Pancreas (tissue), 10 donors: ENCODE measurements at regions not wholly inside any gene's neighbourhood (a gene's known extent, or its start where the extent isn't known, plus 50 kb on each side); places are given as distances from the start of the nearest gene placed in this dataset.

Experiments used
- ATAC-seq, 4 donors: fragments of 200-7000 bp; cut with Tn5 transposase; one replicate each; pipeline versions ENCODE4 v1.8.0 to v1.9.1; 2020; ENCODE audit warnings: mild to moderate bottlenecking in 4 of 4, moderate library complexity in 4 of 4
- DNase-seq, 6 donors: peaks; one replicate each; pipeline ENCODE4 v3.0.0-alpha.2; 2020
- FAIRE-seq: peaks from 2 replicates; lab custom pipeline; 2012; peaks lifted over from hg19 to GRCh38; lab: Jason Lieb, UNC
- H3K27ac ChIP-seq, 4 donors: fragments of 200-600 bp; sonication (generic); 1 replicate in 3 of 4; 2 replicates in 1 of 4; pipeline versions ENCODE4 v1.5.0 to v1.8.0; 2020
- H3K27me3 ChIP-seq, 4 donors: fragments of 200-600 bp; one replicate each; pipeline ENCODE4 v1.8.0; 2021
- H3K36me3 ChIP-seq, 3 donors: fragments of 200-600 bp; sonication (generic) in 1 of 3; one replicate each; pipeline versions ENCODE4 v1.5.0 to v1.8.0; 2020 to 2021
- H3K4me1 ChIP-seq, 3 donors: fragments of 200-600 bp; one replicate each; pipeline ENCODE4 v1.8.0; 2021
- H3K4me3 ChIP-seq, 4 donors: fragments of 200-600 bp; sonication (generic) in 2 of 4; one replicate each; pipeline versions ENCODE4 v1.5.0 to v1.8.0; 2020 to 2021
- H3K9me3 ChIP-seq, 4 donors: fragments of 200-600 bp; one replicate each; pipeline ENCODE4 v1.8.0; 2021
- CTCF ChIP-seq, 4 donors: fragments of 200-600 bp; sonication (generic) in 3 of 4; IDR thresholded peaks; one replicate each; pipeline versions ENCODE4 v1.5.0 to v1.8.0; 2021; ENCODE audit warnings: antibody characterized with exemption in 4 of 4
- WGBS, 2 donors: extraction: QIAGEN DNeasy Blood & Tissue Kit; methylation state at CpG; one replicate each; pipeline ENCODE4 v1.1.7; 2013; 5-methylcytosine and 5-hydroxymethylcytosine counted together
- intact Hi-C, 3 donors: fragments of 100-400 bp; cut with DNase I; formaldehyde crosslinking; loops; one replicate each; pipeline versions ENCODE4 v1.11.1 to v1.14.2; 2022
- donor health status: healthy with polysubstance abuse.
- donor health status: DM: no; HTN: no; CAD: no; lungs with moderate emphysema.
- donor health status: DM: no; HTN: no; CAD: no.
- donor health status: control.
- donor health status: control.
- donor health status: Bipolar disorder and iron deficiency.
- donor health status: DM: yes; HTN: yes; CAD: no.
- donor health status: DM: no; HTN: no; CAD: no.
- donor health status: DM: no; HTN: no; CAD: no.
- donor health status: DM: yes; HTN: yes; CAD: no.

DNA sequence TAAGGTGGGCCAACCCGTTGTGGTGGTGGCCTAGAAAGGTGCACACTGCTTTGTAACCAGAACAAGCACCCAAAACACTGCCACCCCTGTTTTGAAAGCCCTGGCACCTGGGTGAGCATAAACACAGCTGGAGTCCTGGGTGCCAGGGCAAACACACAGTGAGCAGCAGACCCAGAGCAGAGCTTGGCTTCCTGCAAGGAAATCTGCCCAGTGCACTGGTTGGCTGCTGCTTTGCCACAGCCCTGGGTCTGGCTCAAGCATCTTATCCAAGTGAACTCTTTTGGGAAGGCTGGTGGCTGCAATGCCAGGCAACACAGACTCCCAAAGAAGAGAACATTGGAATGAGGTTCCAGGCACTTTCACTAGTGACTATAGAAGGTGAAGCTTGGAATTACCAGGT lies 145.5 kb upstream of the PDE1C start:
- intact Hi-C loops = loop anchor here in 1 of 3 donors (5.0 kb wide), 1 partner anchor 262 kb away; no protein-coding TSS in a partner anchor
- Histone ChIP-seq H3K4me3 (no peak overlapping the region), H3K27me3 (no peaks in the 10 kb centered on the region), H3K9me3 (no peaks in the 10 kb centered on the region), H3K4me1 (no peaks in the 10 kb centered on the region), H3K27ac (no peak overlapping the region), H3K36me3 (no peaks in the 10 kb centered on the region)
- ATAC-seq (no peak), DNase-seq (no peak), FAIRE-seq (no peak)
- no peak for TF ChIP-seq CTCF (IDR thresholded peaks at IDR 0.05)
- WGBS, 2 donors = 47 to 66% methylated on average over 1 of the region's 1 CpG

DNA sequence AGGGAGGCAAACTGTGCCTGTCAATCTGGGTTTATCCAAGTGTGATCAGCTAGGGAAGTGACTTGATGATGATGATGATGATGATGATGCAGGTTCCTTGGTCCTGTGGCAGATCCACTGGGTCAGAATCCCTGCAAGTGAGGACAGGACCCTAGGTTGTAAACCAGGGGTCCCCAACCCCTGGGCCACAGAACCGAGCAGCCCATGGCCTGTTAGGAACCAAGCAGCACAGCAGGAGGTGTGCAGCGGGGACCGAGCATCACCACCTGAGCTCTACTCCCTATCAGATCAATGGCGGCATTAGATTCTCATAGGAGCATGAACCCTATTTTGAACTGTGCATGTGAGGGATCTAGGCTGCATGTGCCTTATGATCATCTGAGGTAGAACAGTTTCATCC lies 144.7 kb upstream of the PDE1C start:
- no peaks in the 10 kb centered on the region for H3K4me1 ChIP-seq
- H3K4me3 ChIP-seq = no peak overlapping the region
- H3K27ac ChIP-seq = no peak overlapping the region
- WGBS, 2 donors = 81 to 94% methylated on average over 4 of the region's 4 CpGs
- TF ChIP-seq CTCF (IDR thresholded peaks at IDR 0.05) = no peak
- ATAC-seq (no peak), FAIRE-seq (no peak), DNase-seq (peak in 1 of 6 donors; percentile 25)
- no peaks in the 10 kb centered on the region for H3K9me3 ChIP-seq
- intact Hi-C loops = loop anchor here in 1 of 3 donors (5.0 kb wide), 2 partner anchors 147 to 262 kb away; no protein-coding TSS in a partner anchor
- H3K27me3 ChIP-seq = no peaks in the 10 kb centered on the region
- no peaks in the 10 kb centered on the region for H3K36me3 ChIP-seq

DNA sequence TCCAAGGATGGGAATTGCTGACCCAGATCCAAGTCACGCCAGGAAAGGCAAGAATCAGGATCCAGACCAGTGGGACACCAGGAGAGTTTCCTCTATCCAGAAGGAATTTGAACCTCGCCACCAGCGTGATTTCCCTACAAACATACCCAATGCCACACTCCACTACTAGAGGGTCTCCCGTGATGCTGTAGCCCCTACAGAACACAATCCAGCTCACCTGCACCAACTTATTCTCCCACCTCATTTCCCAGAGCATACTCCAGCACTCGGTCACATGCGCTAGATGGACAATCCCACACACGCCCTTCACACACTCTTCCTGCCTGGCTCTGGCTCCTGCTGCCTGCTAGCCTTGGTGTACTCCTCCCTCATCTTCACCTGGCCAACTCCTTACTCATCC lies 142.1 kb upstream of the PDE1C start:
- intact Hi-C loops = loop anchor here in 1 of 3 donors (5.0 kb wide), 1 partner anchor 150 kb away; no protein-coding TSS in a partner anchor
- H3K4me1 ChIP-seq = no peaks in the 10 kb centered on the region
- DNase-seq (peak in 1 of 6 donors; percentile 11), ATAC-seq (no peak), FAIRE-seq (no peak)
- no peak overlapping the region for H3K27ac ChIP-seq
- H3K36me3 ChIP-seq = no peaks in the 10 kb centered on the region
- H3K27me3 ChIP-seq = no peaks in the 10 kb centered on the region
- no peak overlapping the region for H3K4me3 ChIP-seq
- 69 to 76% methylated on average over 7 of the region's 7 CpGs for WGBS, 2 donors
- TF ChIP-seq CTCF (IDR thresholded peaks at IDR 0.05) = no peak
- no peaks in the 10 kb centered on the region for H3K9me3 ChIP-seq

DNA sequence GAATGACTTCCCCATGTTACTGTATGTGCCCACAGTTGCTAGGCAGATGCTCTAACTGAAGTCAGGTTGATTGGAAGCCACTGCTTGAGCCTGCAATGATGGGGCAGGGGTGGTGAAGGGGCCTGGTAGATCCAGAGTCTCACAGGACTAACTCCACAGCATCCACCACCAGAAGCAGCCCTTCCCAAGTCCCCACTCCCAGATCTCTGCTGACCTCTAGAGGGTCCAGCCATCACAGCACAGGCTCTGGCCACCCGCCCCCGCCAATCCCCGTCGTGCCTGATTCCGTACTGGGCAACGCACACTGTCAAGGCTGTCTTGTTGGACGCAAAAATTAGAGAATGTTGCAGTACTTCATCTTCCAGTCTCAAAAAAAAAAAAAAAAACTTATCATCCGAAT lies 136.8 kb upstream of the PDE1C start:
- 7 to 12% methylated on average over 8 of the region's 8 CpGs for WGBS, 2 donors
- no peak for FAIRE-seq

More for the DNA sequence above, 136.8 kb upstream of the PDE1C start:
- Histone ChIP-seq H3K4me3 (no peak overlapping the region), H3K27me3 (no peaks in the 10 kb centered on the region), H3K27ac (no peak overlapping the region), H3K36me3 (no peaks in the 10 kb centered on the region), H3K4me1 (no peaks in the 10 kb centered on the region), H3K9me3 (no peaks in the 10 kb centered on the region)
- intact Hi-C loops = loop anchor here in 2 of 3 donors (10.0 kb wide), 1 partner anchor 462 kb away; no protein-coding TSS in a partner anchor
- DNase-seq (peak in 1 of 6 donors; percentile 54), ATAC-seq (peak in 2 of 4 donors; percentile 48 to 55)
- TF ChIP-seq CTCF (IDR thresholded peaks at IDR 0.05) = no peak
